ENCODE measurements at regions not wholly inside any gene's neighbourhood (a gene's known extent, or its start where the extent isn't known, plus 50 kb on each side); places are given as distances from the start of the nearest gene placed in this dataset.

DNA sequence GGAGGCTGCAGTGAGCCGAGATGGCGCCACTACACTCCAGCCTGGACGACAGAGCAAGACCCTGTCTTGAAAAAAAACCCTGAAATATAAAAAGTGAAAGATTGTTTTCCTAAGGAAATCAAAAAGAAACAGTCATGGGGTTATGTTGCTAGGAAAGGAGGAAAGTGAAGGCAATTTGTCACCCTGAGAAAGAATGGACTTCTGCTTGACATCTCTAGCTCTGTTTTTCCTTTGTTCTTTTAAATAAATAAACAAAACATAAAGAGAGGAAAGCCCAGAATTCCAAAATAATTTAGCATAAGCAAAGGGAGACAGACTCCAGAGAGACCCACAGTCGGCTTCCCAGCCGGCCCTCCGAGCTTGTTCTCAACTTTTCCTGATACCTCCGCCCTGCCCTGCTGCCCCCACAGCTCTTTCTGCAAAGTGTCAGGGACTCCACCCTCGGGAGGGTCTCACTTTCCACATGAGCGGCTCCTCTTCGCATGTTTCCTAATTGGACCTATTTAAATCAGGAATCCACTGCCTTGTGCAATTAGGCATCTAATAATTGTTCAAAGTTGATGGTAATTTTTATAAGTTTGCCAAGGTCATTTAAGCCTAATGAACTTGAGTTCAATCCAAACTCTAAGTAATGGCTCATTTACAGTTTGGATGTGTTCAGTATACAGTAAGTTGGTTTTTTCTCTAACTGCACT lies 49.8 kb upstream of the COPS8 start:
- no peak for DNase-seq (ENCODE audit: low spot score)

Data from HuH-7.5 (cell line).